ENCODE measurements at regions not wholly inside any gene's neighbourhood (a gene's known extent, or its start where the extent isn't known, plus 50 kb on each side); places are given as distances from the start of the nearest gene placed in this dataset.

DNA sequence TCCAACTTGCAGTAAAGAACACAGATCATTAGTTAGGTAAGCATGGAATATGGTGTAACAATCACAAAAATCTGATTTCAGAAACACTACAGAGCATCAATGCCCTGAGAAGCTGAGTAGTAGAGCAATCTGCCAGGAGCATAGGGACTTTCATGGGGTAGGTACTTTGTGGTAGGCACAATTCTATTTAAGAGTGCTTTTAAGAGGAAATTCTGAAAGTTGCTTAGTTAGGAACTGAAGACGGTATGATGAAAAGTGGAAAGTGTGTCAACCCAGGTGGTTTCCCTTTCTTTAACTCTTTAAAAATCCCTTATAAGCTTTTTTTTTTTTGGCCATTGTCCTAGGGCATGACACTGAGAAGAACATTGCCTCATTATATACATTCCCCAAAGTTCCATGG is 535.7 kb upstream of the FBXO33 start:
- H3K4me1 ChIP-seq = no peaks in the 10 kb centered on the region
- no peaks in the 10 kb centered on the region for H3K36me3 ChIP-seq (ENCODE audit: insufficient read depth in 1 of 2, low read depth in 1 of 2)
- TF ChIP-seq, protein P1, sequence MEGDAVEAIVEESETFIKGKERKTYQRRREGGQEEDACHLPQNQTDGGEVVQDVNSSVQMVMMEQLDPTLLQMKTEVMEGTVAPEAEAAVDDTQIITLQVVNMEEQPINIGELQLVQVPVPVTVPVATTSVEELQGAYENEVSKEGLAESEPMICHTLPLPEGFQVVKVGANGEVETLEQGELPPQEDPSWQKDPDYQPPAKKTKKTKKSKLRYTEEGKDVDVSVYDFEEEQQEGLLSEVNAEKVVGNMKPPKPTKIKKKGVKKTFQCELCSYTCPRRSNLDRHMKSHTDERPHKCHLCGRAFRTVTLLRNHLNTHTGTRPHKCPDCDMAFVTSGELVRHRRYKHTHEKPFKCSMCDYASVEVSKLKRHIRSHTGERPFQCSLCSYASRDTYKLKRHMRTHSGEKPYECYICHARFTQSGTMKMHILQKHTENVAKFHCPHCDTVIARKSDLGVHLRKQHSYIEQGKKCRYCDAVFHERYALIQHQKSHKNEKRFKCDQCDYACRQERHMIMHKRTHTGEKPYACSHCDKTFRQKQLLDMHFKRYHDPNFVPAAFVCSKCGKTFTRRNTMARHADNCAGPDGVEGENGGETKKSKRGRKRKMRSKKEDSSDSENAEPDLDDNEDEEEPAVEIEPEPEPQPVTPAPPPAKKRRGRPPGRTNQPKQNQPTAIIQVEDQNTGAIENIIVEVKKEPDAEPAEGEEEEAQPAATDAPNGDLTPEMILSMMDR (IDR thresholded peaks at IDR 0.05) = no peak
- H3K9me3 ChIP-seq = no peaks in the 10 kb centered on the region
- DNase-seq (no peak), ATAC-seq (no peak)
- intact Hi-C loops (cut with DNase I) = no loop called here
- no peak overlapping the region for H3K4me3 ChIP-seq
- 80 to 100% (median 81%) methylated on average over 1 of the region's 1 CpG for WGBS, 3 donors
- H3K27ac ChIP-seq = no peak overlapping the region
- no peaks in the 10 kb centered on the region for H3K27me3 ChIP-seq (ENCODE audit: insufficient read depth in 3 of 3, low read length in 2 of 3)

GRCh38 chr14:39957987-39958386 is 525.8 kb upstream of the FBXO33 start:
- H3K4me3 ChIP-seq = no peak overlapping the region
- DNase-seq (no peak), ATAC-seq (no peak)
- no peaks in the 10 kb centered on the region for H3K4me1 ChIP-seq
- 78 to 91% (median 87%) methylated on average over 3 of the region's 3 CpGs for WGBS, 3 donors
- no peaks in the 10 kb centered on the region for H3K36me3 ChIP-seq (ENCODE audit: insufficient read depth in 1 of 2, low read depth in 1 of 2)
- H3K27me3 ChIP-seq (ENCODE audit: insufficient read depth in 3 of 3, low read length in 2 of 3) = no peaks in the 10 kb centered on the region
- H3K27ac ChIP-seq = no peak overlapping the region
- intact Hi-C loops (cut with DNase I) = no loop called here
- TF ChIP-seq, protein P1 (IDR thresholded peaks at IDR 0.05) = no peak
- no peaks in the 10 kb centered on the region for H3K9me3 ChIP-seq

DNA sequence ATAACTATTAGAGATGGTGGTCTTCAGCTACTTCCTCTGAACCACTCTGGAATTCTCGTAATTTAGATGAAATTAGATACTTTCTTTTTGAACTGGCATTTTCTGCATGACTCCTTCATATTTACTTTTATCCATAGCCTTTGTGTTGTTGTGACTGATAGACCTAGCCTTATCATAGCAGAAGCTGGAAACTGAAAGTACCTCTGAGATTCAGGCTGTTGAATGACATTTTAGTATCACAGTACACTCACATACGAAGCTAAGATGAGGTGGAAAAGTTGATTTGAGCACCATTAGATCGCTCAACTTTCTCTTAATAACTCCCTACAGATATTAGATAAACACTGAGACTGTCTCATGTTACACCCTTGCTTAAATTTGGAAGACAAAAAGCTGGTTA is 525.1 kb upstream of the FBXO33 start:
- no peak for DNase-seq
- no peaks in the 10 kb centered on the region for H3K4me1 ChIP-seq
- H3K9me3 ChIP-seq = peaks cover 3% of the 10 kb centered on the region
- H3K27ac ChIP-seq = no peak overlapping the region
- intact Hi-C loops (cut with DNase I) = no loop called here
- no peak for ATAC-seq
- no peaks in the 10 kb centered on the region for H3K27me3 ChIP-seq (ENCODE audit: insufficient read depth in 3 of 3, low read length in 2 of 3)
- TF ChIP-seq, protein P1 (IDR thresholded peaks at IDR 0.05) = no peak
- H3K4me3 ChIP-seq = no peak overlapping the region
- no peaks in the 10 kb centered on the region for H3K36me3 ChIP-seq (ENCODE audit: insufficient read depth in 1 of 2, low read depth in 1 of 2)
- 43 to 50% (median 43%) methylated on average over 3 of the region's 3 CpGs for WGBS, 3 donors

DNA sequence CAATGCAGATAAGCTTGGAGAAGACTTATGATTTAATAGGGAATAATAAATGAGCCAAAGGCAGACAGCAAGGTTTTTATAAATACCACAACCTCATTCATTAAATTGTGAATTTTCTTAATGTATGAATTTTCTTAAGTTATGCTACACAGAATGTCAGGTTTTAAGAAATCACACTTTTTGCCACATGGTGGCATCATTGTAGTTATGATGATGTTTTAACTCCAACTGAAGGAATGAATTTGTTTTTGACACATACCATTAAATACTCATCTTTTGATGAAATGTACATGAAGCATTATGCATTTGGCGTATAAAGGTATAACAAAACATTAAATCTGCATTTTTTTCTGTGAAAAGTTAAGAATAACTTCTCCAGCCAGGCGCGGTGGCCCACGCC is 524.1 kb upstream of the FBXO33 start:
- Histone ChIP-seq H3K4me3 (no peak overlapping the region), H3K4me1 (no peaks in the 10 kb centered on the region), H3K9me3 (peaks cover 4% of the 10 kb centered on the region), H3K27ac (no peak overlapping the region), H3K27me3 (ENCODE audit: insufficient read depth in 3 of 3, low read length in 2 of 3) (no peaks in the 10 kb centered on the region), H3K36me3 (ENCODE audit: insufficient read depth in 1 of 2, low read depth in 1 of 2) (no peaks in the 10 kb centered on the region)
- intact Hi-C loops (cut with DNase I) = no loop called here
- TF ChIP-seq, protein P1 (IDR thresholded peaks at IDR 0.05) = no peak
- ATAC-seq = no peak
- WGBS, 3 donors = 92 to 94% (median 94%) methylated on average over 4 of the region's 4 CpGs
- no peak for DNase-seq

DNA sequence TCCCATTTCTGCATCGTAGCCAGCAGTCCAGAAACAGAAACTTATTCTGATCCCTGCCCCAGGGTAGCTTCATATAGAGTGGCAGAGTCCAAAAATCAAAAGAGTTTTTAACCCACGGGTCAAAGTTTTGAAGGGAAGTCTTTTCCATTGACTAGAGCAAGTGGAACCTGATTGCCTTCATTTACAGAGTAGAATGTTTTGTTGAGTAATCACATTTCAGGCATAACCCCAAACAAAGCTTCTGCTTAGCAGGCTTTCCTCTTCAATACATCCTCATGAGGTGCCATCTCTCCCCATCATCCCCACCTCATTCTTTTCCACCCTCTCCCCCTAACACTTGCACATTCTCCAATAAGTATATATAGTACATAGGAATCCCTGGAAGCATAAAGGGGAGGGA is 516.0 kb upstream of the FBXO33 start:
- 77 to 84% (median 84%) methylated on average over 2 of the region's 2 CpGs for WGBS, 3 donors

More for the DNA sequence above, 516.0 kb upstream of the FBXO33 start:
- Histone ChIP-seq H3K9me3 (peaks cover 4% of the 10 kb centered on the region), H3K4me3 (no peak overlapping the region), H3K4me1 (no peaks in the 10 kb centered on the region), H3K27me3 (ENCODE audit: insufficient read depth in 3 of 3, low read length in 2 of 3) (no peaks in the 10 kb centered on the region), H3K27ac (no peak overlapping the region), H3K36me3 (ENCODE audit: insufficient read depth in 1 of 2, low read depth in 1 of 2) (no peaks in the 10 kb centered on the region)
- no peak for DNase-seq
- intact Hi-C loops (cut with DNase I) = no loop called here
- TF ChIP-seq, protein P1 (IDR thresholded peaks at IDR 0.05) = no peak
- no peak for ATAC-seq
